ENCODE measurements at regions not wholly inside any gene's neighbourhood (a gene's known extent, or its start where the extent isn't known, plus 50 kb on each side); places are given as distances from the start of the nearest gene placed in this dataset.

GRCh38 chr9:31388660-31389059 lies 995.8 kb upstream of the ACO1 start:
- TF ChIP-seq CTCF (IDR thresholded peaks at IDR 0.05): no peak
- no peak for TF ChIP-seq POLR2A (IDR thresholded peaks at IDR 0.05)

Measured in testis (tissue), 2 donors.